GM18505 (cell line): ENCODE measurements at regions not wholly inside any gene's neighbourhood (a gene's known extent, or its start where the extent isn't known, plus 50 kb on each side); places are given as distances from the start of the nearest gene placed in this dataset.

Source experiments
- ATAC-seq: cut with Tn5 transposase; IDR thresholded peaks from one replicate; pipeline ENCODE4 v1.9.1; 2021; ENCODE audit not compliant: unreplicated experiment
- POLR2A ChIP-seq: IDR thresholded peaks from 4 replicates; pipeline ENCODE4 v1.6.1; 2011; ENCODE audit warnings: borderline replicate concordance; ENCODE audit not compliant: insufficient read depth, insufficient read length; ENCODE audit errors: extremely low read depth

GRCh38 chr15:47334805-47335535, 382.3 kb upstream of the SEMA6D start:
- no peak for ATAC-seq
- no peak for TF ChIP-seq POLR2A

GRCh38 chr15:47337106-47337505, 380.2 kb upstream of the SEMA6D start:
- TF ChIP-seq POLR2A = no peak
- no peak for ATAC-seq

- no peak for ATAC-seq
- no peak for TF ChIP-seq POLR2A
Observed at GRCh38 chr15:47337836-47338235, 379.5 kb upstream of the SEMA6D start.

GRCh38 chr15:47338771-47339170, 378.5 kb upstream of the SEMA6D start:
- ATAC-seq = no peak
- TF ChIP-seq POLR2A = no peak

GRCh38 chr15:47339800-47340570, 377.3 kb upstream of the SEMA6D start:
- ATAC-seq = no peak
- TF ChIP-seq POLR2A = no peak

GRCh38 chr15:47340571-47340920, 376.8 kb upstream of the SEMA6D start:
- no peak for TF ChIP-seq POLR2A
- no peak for ATAC-seq

- no peak for TF ChIP-seq POLR2A
- ATAC-seq = no peak
Observed at GRCh38 chr15:47349179-47349578, 368.1 kb upstream of the SEMA6D start.

GRCh38 chr15:47351501-47351900, 365.8 kb upstream of the SEMA6D start:
- TF ChIP-seq POLR2A = no peak
- ATAC-seq = no peak

- no peak for ATAC-seq
- no peak for TF ChIP-seq POLR2A
Observed at GRCh38 chr15:47352217-47352616, 365.1 kb upstream of the SEMA6D start.

GRCh38 chr15:47355759-47356158, 361.5 kb upstream of the SEMA6D start:
- ATAC-seq = no peak
- no peak for TF ChIP-seq POLR2A

- TF ChIP-seq POLR2A = no peak
- ATAC-seq = no peak
Observed at GRCh38 chr15:47356297-47356696, 361.0 kb upstream of the SEMA6D start.

- TF ChIP-seq POLR2A = no peak
- no peak for ATAC-seq
Observed at GRCh38 chr15:47358876-47359275, 358.4 kb upstream of the SEMA6D start.

- no peak for ATAC-seq
- TF ChIP-seq POLR2A = no peak
Observed at GRCh38 chr15:47360305-47360704, 357.0 kb upstream of the SEMA6D start.
